ENCODE measurements at regions not wholly inside any gene's neighbourhood (a gene's known extent, or its start where the extent isn't known, plus 50 kb on each side); places are given as distances from the start of the nearest gene placed in this dataset.

DNA sequence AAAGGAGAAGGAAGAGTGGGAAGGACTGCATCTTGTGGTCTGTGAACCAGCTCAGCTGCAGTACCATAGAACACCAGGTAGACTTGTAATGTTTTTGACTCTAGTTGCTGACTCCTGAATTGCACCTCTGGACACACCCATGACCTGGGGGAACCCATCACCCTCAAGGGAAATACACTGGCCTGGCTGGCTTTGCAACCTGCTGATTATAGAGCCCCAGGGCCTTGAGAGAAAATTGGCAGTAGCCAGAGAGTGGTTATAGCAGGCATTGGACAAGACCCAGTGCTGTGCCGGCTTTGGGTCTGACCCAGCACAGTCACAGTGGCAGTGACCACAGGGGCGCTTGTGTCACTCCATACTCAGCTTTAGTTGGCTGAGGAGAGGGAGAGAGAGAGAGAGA lies 902.3 kb downstream of the GRID1 start:
- Histone ChIP-seq H2BK15ac (ENCODE audit: low read depth, low read length) (no peak overlapping the region), H2AK5ac (ENCODE audit: insufficient read length, low read length) (no peak overlapping the region), H3K9ac (ENCODE audit: extremely low read depth, insufficient read length, low read length) (no peak overlapping the region), H3T11ph (ENCODE audit: low read length) (no peak overlapping the region), H3K56ac (ENCODE audit: insufficient read length, low read depth, low read length) (no peak overlapping the region), H3K4ac (ENCODE audit: low read depth, low read length) (no peak overlapping the region), H3K79me1 (ENCODE audit: insufficient read depth, low read depth, low read length, poor library complexity, severe bottlenecking) (no peaks in the 10 kb centered on the region), H3K27me3 (ENCODE audit: insufficient read depth, low read length) (no peaks in the 10 kb centered on the region), H4K91ac (ENCODE audit: insufficient read length, low read depth, low read length) (no peak overlapping the region), H2BK20ac (ENCODE audit: low read depth, low read length, poor library complexity, severe bottlenecking) (no peak overlapping the region), H4K20me1 (ENCODE audit: control insufficient read depth, insufficient read depth, insufficient read length) (no peaks in the 10 kb centered on the region), H2AFZ (ENCODE audit: low read length) (no peak overlapping the region), H3K18ac (ENCODE audit: insufficient read length, low read depth, low read length) (no peak overlapping the region), H3K14ac (ENCODE audit: insufficient read depth, low read length) (no peak overlapping the region), H3K9me3 (ENCODE audit: control insufficient read depth, low read depth, low read length) (no peaks in the 10 kb centered on the region), H2BK5ac (ENCODE audit: insufficient read length, low read length) (no peak overlapping the region), H4K8ac (replicated peaks; ENCODE audit: insufficient read length, low read depth, low read length) (no peak overlapping the region), H3K23me2 (ENCODE audit: insufficient read length, low read depth, low read length, poor library complexity, severe bottlenecking) (no peaks in the 10 kb centered on the region), H3K23ac (ENCODE audit: insufficient read length, low read depth, low read length) (no peak overlapping the region), H3K4me1 (ENCODE audit: insufficient read depth, low read length) (no peaks in the 10 kb centered on the region), H3K79me2 (ENCODE audit: insufficient read depth, low read length) (no peaks in the 10 kb centered on the region), H3K4me2 (ENCODE audit: insufficient read depth, insufficient read length, low read length) (no peak overlapping the region), H2BK120ac (ENCODE audit: low read depth, low read length, poor library complexity, severe bottlenecking) (no peak overlapping the region), H4K5ac (ENCODE audit: insufficient read length, low read depth, low read length) (no peak overlapping the region), H2BK12ac (ENCODE audit: insufficient read length, low read depth, low read length) (no peak overlapping the region), H3K27ac (ENCODE audit: insufficient read length, low read depth, low read length) (no peak overlapping the region)
- WGBS (ENCODE audit: extremely low coverage, insufficient read length, low lambda C conversion rate) = no CpG with 5 or more reads among the region's 2 CpGs
- no peak overlapping the region for H3K4me3 Mint-ChIP-seq
- DNase-seq = no peak
- no peaks in the 10 kb centered on the region; a peak in 1 of 5 replicates for H3K9me3 Mint-ChIP-seq
- TF ChIP-seq, protein P1, sequence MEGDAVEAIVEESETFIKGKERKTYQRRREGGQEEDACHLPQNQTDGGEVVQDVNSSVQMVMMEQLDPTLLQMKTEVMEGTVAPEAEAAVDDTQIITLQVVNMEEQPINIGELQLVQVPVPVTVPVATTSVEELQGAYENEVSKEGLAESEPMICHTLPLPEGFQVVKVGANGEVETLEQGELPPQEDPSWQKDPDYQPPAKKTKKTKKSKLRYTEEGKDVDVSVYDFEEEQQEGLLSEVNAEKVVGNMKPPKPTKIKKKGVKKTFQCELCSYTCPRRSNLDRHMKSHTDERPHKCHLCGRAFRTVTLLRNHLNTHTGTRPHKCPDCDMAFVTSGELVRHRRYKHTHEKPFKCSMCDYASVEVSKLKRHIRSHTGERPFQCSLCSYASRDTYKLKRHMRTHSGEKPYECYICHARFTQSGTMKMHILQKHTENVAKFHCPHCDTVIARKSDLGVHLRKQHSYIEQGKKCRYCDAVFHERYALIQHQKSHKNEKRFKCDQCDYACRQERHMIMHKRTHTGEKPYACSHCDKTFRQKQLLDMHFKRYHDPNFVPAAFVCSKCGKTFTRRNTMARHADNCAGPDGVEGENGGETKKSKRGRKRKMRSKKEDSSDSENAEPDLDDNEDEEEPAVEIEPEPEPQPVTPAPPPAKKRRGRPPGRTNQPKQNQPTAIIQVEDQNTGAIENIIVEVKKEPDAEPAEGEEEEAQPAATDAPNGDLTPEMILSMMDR (conservative IDR thresholded peaks at IDR 0.05) = no peak
- no peaks in the 10 kb centered on the region; the same call in 1 of the 2 replicates for H3K27me3 Mint-ChIP-seq (ENCODE audit: low read depth)
- no peaks in the 10 kb centered on the region; a peak in 1 of 4 replicates for H3K4me1 Mint-ChIP-seq
- no peaks in the 10 kb centered on the region for H3K36me3 Mint-ChIP-seq (ENCODE audit: insufficient read depth in 1 of 3, low read depth in 3 of 3)
- H3K27ac Mint-ChIP-seq = no peak overlapping the region

Data from H9 (cell line).